NB4 (cell line): ENCODE measurements at regions not wholly inside any gene's neighbourhood (a gene's known extent, or its start where the extent isn't known, plus 50 kb on each side); places are given as distances from the start of the nearest gene placed in this dataset.

ENCODE experiments used
- POLR2A ChIP-seq: IDR thresholded peaks from 2 replicates; pipeline ENCODE4 v1.6.1; 2011; ENCODE audit warnings: mild to moderate bottlenecking; ENCODE audit not compliant: insufficient read length; ENCODE audit errors: extremely low read depth
- TF ChIP-seq, protein P1 (sequence below): IDR thresholded peaks from one replicate; pipeline ENCODE4 v1.5.1; 2012; ENCODE audit warnings: low read depth, low read length
- TF ChIP-seq, protein P2 (sequence below): IDR thresholded peaks from 2 replicates; pipeline ENCODE4 v1.6.1; 2011; ENCODE audit warnings: low read depth, low read length

DNA sequence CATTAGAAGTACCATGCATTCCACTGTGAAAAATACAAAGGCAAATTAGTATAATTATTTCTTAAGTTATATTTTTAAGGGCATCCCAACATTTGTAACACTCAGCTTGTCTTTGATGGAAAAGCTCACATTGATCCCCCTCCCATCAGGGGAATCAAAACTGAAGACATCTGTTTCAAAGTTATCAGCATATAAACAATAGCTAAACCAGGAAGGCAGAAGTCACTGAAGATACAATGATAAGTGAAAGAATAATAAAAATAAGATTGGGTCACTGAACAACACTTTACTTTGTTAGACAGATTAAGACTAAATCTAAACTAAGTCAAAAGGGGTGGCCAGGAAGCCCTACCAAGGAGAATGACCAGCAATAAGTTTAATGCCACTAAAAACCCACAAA lies 801.9 kb upstream of the ACO1 start:
- TF ChIP-seq, protein P1, sequence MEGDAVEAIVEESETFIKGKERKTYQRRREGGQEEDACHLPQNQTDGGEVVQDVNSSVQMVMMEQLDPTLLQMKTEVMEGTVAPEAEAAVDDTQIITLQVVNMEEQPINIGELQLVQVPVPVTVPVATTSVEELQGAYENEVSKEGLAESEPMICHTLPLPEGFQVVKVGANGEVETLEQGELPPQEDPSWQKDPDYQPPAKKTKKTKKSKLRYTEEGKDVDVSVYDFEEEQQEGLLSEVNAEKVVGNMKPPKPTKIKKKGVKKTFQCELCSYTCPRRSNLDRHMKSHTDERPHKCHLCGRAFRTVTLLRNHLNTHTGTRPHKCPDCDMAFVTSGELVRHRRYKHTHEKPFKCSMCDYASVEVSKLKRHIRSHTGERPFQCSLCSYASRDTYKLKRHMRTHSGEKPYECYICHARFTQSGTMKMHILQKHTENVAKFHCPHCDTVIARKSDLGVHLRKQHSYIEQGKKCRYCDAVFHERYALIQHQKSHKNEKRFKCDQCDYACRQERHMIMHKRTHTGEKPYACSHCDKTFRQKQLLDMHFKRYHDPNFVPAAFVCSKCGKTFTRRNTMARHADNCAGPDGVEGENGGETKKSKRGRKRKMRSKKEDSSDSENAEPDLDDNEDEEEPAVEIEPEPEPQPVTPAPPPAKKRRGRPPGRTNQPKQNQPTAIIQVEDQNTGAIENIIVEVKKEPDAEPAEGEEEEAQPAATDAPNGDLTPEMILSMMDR, result no peak
- no peak for TF ChIP-seq POLR2A
- TF ChIP-seq, protein P2, sequence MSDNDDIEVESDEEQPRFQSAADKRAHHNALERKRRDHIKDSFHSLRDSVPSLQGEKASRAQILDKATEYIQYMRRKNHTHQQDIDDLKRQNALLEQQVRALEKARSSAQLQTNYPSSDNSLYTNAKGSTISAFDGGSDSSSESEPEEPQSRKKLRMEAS, result no peak
